ENCODE measurements at regions not wholly inside any gene's neighbourhood (a gene's known extent, or its start where the extent isn't known, plus 50 kb on each side); places are given as distances from the start of the nearest gene placed in this dataset.

DNA sequence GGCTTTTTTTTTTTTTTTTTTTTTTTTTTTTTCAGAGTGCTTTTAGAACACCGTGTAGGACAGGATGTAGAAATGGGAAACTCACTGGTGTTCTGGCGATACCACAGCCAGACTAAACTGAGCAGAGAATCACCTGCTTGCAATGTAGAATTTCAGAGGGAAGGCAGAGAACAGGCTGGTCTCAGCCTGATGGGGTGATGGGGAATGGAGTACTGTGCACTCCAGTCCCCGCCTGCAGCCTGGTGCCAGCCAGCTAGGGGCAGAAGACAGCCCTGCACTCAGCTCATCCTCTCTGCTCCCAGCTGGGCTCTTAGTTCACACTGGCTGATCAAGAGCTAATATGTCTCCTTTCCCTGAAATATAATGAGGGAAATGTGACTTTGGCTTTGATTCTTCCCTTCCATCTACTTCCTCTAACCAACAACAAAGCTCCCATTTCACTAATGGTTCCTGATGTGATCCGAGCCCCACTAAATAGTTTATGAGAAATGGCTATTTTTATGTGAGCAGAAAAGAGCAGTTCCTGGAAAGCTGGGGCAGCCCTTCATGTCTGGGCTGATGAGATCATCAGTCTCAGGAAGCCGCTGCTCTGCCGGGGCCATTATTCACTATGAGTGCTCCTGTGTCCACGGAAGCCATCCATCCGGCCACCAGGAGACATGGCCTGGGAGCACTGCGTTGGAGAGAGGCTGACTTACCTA is 209.7 kb downstream of the GADD45G start:
- H3K36me3 ChIP-seq = no peaks in the 10 kb centered on the region
- no peak overlapping the region for H3K27ac ChIP-seq
- H3K9me3 ChIP-seq = no peaks in the 10 kb centered on the region
- H3K4me3 ChIP-seq = no peak overlapping the region
- no peaks in the 10 kb centered on the region for H3K27me3 ChIP-seq
- TF ChIP-seq, protein P1, sequence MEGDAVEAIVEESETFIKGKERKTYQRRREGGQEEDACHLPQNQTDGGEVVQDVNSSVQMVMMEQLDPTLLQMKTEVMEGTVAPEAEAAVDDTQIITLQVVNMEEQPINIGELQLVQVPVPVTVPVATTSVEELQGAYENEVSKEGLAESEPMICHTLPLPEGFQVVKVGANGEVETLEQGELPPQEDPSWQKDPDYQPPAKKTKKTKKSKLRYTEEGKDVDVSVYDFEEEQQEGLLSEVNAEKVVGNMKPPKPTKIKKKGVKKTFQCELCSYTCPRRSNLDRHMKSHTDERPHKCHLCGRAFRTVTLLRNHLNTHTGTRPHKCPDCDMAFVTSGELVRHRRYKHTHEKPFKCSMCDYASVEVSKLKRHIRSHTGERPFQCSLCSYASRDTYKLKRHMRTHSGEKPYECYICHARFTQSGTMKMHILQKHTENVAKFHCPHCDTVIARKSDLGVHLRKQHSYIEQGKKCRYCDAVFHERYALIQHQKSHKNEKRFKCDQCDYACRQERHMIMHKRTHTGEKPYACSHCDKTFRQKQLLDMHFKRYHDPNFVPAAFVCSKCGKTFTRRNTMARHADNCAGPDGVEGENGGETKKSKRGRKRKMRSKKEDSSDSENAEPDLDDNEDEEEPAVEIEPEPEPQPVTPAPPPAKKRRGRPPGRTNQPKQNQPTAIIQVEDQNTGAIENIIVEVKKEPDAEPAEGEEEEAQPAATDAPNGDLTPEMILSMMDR (IDR thresholded peaks at IDR 0.05) = no peak
- intact Hi-C loops (cut with DNase I) = no loop called here
- DNase-seq (ENCODE audit: low spot score in 2 of 2) = peak in 1 of 2 donors; percentile 62
- no peaks in the 10 kb centered on the region for H3K4me1 ChIP-seq

DNA sequence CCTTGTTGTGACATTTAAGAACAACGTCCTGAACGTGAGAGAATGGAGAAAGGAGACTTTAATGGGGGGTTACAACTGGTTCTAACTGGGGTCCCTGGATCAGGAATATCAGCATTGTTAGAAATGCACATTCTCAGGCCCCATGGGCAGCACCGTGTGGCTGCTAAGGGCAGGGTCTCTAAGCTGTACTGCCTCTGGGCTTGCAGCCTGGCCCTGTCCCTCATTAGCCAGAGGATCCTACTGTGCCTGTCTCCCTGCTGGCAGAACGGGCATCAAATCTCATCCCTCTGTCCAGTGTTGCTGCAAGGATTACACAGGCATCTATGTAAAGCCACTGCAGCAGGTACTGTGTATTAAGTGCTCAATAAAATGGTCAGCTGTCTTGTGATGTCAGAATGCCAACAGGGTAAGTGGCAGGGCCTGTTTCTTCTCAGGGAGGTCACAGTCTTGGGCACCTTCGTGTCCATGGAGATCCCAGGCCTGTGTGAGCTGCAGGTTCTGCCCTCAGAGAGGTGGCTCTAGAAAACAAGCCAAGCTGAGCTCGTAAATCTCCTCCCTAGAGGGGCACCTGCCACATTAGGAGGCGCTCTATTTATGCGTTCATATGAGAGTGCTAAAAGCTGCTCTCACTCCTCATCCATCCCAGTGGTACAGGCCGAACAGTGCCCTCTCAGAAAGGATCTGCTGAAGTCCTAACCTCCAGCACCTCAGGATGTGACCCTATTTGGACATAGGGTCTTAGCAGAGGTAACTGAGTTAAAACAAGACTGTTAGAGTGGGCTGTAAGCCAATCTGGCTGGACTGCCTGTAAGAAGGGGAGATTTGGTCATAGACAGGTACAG is 210.5 kb downstream of the GADD45G start:
- Histone ChIP-seq H3K36me3 (no peaks in the 10 kb centered on the region), H3K4me3 (no peak overlapping the region), H3K9me3 (no peaks in the 10 kb centered on the region), H3K27ac (no peak overlapping the region), H3K4me1 (no peaks in the 10 kb centered on the region), H3K27me3 (no peaks in the 10 kb centered on the region)
- TF ChIP-seq, protein P1 (IDR thresholded peaks at IDR 0.05) = no peak
- DNase-seq (ENCODE audit: low spot score in 2 of 2) = peak in 1 of 2 donors; percentile 44
- intact Hi-C loops (cut with DNase I) = no loop called here

DNA sequence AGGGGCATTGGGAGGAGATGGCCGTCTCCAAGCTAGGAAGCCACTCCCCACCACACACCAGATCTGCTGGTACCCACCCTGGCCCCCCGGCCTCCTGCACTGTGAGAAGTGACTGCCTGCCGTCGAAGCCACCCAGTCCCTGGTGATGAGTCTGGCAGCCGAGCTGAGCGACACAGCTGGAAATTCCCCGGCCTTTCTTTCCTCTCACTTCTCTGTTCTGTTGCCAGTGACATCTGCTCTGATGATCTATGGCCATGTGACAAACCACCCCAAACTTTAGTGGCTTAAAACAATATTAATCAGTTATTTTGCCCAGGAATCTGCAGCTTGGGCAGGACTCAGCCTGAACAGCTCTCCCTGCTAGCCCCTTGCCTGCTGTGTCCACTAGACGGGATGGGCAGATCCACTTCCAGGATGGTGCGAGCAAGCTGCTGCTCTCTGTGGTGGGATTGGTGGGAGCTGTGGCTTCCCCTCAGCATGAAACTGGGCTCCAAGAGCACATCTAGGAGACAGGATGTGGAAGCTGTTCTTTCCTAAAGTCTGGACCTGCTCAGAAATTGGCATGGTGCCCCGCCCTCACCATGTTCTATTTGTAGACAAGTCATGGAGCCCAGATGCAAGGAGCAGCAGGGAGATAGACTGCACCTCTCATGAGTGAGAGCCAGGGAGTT is 211.2 kb downstream of the GADD45G start:
- no peaks in the 10 kb centered on the region for H3K4me1 ChIP-seq
- H3K4me3 ChIP-seq = no peak overlapping the region
- H3K27ac ChIP-seq = no peak overlapping the region
- TF ChIP-seq, protein P1 (IDR thresholded peaks at IDR 0.05) = no peak
- peak in 1 of 2 donors; percentile 60 for DNase-seq (ENCODE audit: low spot score in 2 of 2)
- no peaks in the 10 kb centered on the region for H3K9me3 ChIP-seq
- no peaks in the 10 kb centered on the region for H3K36me3 ChIP-seq
- intact Hi-C loops (cut with DNase I) = no loop called here
- no peaks in the 10 kb centered on the region for H3K27me3 ChIP-seq

DNA sequence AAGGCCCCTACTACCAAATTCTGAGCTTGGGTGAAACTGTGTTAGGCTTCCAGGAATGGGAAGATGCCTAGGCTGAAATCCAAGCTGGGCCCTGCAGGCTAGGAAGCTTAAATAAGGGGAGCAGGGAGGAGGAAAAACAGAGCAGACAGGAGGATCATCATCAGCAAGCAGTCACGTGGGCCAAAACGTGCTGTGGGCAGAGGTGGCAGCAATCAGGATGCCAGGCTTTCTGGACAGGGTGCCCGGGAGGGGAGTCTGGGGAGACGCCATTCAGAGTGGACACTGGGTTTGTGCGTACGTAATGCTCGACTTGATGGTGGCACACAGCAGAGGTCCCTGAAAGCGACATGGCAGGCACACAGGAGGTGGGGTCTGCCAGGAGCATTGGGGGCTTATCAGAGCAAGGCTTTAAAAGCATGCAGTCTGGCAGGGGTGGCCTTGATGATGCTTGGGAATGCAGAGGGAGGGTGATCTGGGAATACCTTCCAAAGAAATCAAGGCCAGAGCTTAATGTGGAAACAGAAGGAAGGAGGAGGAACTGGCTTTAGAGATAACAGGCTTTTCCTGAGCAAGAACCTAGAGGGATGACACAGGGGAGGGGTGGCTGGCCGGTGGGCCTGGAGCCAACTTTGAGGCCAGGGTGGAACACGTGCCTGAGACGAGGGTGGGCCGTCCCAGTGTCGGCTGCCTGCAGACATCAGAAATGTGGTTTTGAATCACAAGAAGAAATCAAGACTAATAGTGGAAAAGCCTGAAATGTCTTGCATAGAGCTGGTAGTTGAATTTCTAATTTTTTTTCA is 212.5 kb downstream of the GADD45G start:
- intact Hi-C loops (cut with DNase I) = no loop called here
- no peak overlapping the region for H3K27ac ChIP-seq

More for the DNA sequence above, 212.5 kb downstream of the GADD45G start:
- peak in 1 of 2 donors; percentile 59 for DNase-seq (ENCODE audit: low spot score in 2 of 2)
- Histone ChIP-seq H3K4me3 (no peak overlapping the region), H3K4me1 (no peaks in the 10 kb centered on the region), H3K27me3 (no peaks in the 10 kb centered on the region), H3K9me3 (no peaks in the 10 kb centered on the region), H3K36me3 (no peaks in the 10 kb centered on the region)
- TF ChIP-seq, protein P1 (IDR thresholded peaks at IDR 0.05) = no peak

Data from ascending aorta (tissue), 2 donors.